HEK293T (cell line): ENCODE measurements at regions not wholly inside any gene's neighbourhood (a gene's known extent, or its start where the extent isn't known, plus 50 kb on each side); places are given as distances from the start of the nearest gene placed in this dataset.

Experiments used
- ARNT ChIP-seq: fragments of 450-650 bp; IDR thresholded peaks from 2 replicates; pipeline ENCODE4 v1.6.1; 2017; ENCODE audit warnings: mild to moderate bottlenecking
- BHLHE40 ChIP-seq: fragments of 450-650 bp; IDR thresholded peaks from 2 replicates; pipeline ENCODE4 v1.6.1; 2016; ENCODE audit warnings: mild to moderate bottlenecking, moderate library complexity, borderline replicate concordance
- CTBP1 ChIP-seq: fragments of 450-650 bp; IDR thresholded peaks from 2 replicates; pipeline ENCODE4 v1.6.1; 2016; ENCODE audit warnings: borderline replicate concordance
- ELF4 ChIP-seq: fragments of 450-650 bp; IDR thresholded peaks from 2 replicates; pipeline ENCODE4 v1.6.1; 2017; ENCODE audit warnings: antibody characterized with exemption
- FOXA1 ChIP-seq: fragments of 450-650 bp; IDR thresholded peaks from 2 replicates; pipeline ENCODE4 v1.6.1; 2016; ENCODE audit warnings: mild to moderate bottlenecking
- FOXK2 ChIP-seq: fragments of 450-650 bp; IDR thresholded peaks from 2 replicates; pipeline ENCODE4 v1.6.1; 2016; ENCODE audit warnings: mild to moderate bottlenecking
- FOXM1 ChIP-seq: fragments of 450-650 bp; IDR thresholded peaks from 2 replicates; pipeline ENCODE4 v1.6.1; 2017; ENCODE audit warnings: mild to moderate bottlenecking, borderline replicate concordance
- HDGF ChIP-seq: fragments of 450-650 bp; IDR thresholded peaks from 2 replicates; pipeline ENCODE4 v1.6.1; 2017; ENCODE audit warnings: antibody characterized with exemption, borderline replicate concordance
- L3MBTL2 ChIP-seq: fragments of 450-650 bp; conservative IDR thresholded peaks from 2 replicates; pipeline ENCODE4 v1.6.1; 2016; ENCODE audit warnings: mild to moderate bottlenecking
- PKNOX1 ChIP-seq: fragments of 450-650 bp; IDR thresholded peaks from 2 replicates; pipeline ENCODE4 v1.6.1; 2016
- SP1 ChIP-seq: fragments of 450-650 bp; IDR thresholded peaks from 2 replicates; pipeline ENCODE4 v1.6.1; 2017
- SUZ12 ChIP-seq: fragments of 450-650 bp; IDR thresholded peaks from 2 replicates; pipeline ENCODE4 v1.6.1; 2016; ENCODE audit warnings: mild to moderate bottlenecking
- TARDBP ChIP-seq: fragments of 450-650 bp; IDR thresholded peaks from 2 replicates; pipeline ENCODE4 v1.6.1; 2016
- ZNF384 ChIP-seq: fragments of 450-650 bp; IDR thresholded peaks from 2 replicates; pipeline ENCODE4 v1.6.1; 2016

GRCh38 chr18:68478246-68478645 is 236.7 kb downstream of the TMX3 start:
- TF ChIP-seq TARDBP: no peak
- TF ChIP-seq L3MBTL2: no peak
- no peak for TF ChIP-seq SUZ12
- no peak for TF ChIP-seq FOXA1
- no peak for TF ChIP-seq BHLHE40
- TF ChIP-seq FOXK2: no peak
- TF ChIP-seq HDGF: no peak
- TF ChIP-seq ARNT: no peak
- TF ChIP-seq SP1: no peak
- no peak for TF ChIP-seq FOXM1
- TF ChIP-seq CTBP1: no peak
- TF ChIP-seq PKNOX1: no peak
- TF ChIP-seq ELF4: no peak
- no peak for TF ChIP-seq ZNF384
